Fibroblast of peridontal ligament (primary cell): ENCODE measurements at regions not wholly inside any gene's neighbourhood (a gene's known extent, or its start where the extent isn't known, plus 50 kb on each side); places are given as distances from the start of the nearest gene placed in this dataset.
A peak's percentile ranks its signal among the peaks of the same experiment; 100 is the strongest.
"Not testable (repeated sequence)": the region's sequence is repeated elsewhere in the genome, so short reads cannot be mapped to it uniquely, and the experiment has no call there.

Source experiments
- DNase-seq: peaks from one replicate; pipeline ENCODE4 v3.0.0-alpha.2; 2010; ENCODE audit errors: extremely low read depth

DNA sequence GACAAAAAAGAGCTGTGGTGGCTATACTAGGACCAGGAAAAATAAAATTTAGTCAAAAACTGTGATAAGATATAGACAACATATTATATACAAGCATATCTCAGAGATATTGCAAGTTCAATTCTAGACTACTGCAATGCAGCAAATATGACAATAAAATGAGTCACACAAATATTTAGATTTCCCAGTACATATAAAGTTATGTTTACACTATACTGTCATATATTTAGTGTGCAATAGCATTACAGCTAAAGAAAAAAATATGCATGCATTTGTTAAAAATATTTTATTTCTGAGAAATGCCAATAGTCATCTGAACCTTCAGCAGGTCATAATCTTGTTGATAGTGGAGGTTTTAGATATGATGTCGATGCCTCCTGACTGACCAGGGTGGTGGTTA is 72.1 kb downstream of the AKR1C4 start:
- no peak for DNase-seq

GRCh38 chr10:5269791-5270190 is 73.2 kb downstream of the AKR1C4 start:
- no peak for DNase-seq

GRCh38 chr10:5271526-5271925 is 74.9 kb downstream of the AKR1C4 start:
- peak; percentile 8 for DNase-seq

DNA sequence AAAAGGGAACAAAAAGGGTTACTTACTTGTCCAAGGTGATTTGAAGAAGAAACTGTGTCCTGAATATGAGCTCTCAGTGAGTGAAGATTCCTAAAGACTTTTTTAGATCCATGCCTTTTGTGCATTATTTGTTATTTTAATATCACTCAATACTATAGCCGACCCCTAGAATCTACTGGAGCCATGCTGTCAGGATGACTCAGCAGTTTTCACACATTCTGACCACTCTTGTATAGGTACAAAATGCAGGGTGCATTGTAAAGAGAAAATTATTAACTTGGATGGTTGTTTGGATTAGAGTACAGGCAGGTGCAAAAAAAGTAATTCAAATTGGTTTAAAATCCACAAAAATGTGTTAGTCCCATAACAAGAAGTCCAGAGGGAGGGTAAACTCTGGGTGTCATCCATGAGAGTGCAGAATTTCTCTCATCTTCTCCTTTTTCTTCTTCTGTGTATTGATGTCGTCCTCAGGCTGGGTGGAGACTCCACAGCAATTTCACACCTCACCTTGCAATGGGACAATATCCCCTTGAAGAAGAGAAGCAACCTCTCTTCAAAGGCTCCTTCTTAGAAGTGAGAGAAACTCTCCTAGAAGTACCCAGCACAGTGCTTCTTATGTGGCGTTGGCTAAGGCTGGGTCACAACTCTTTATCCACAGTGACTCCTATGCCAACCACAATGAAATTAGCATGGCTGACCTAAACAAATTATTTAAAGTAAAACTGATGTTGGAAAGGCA is 75.6 kb downstream of the AKR1C4 start:
- no peak for DNase-seq

- no peak for DNase-seq
Measured at GRCh38 chr10:5274795-5275194, 78.2 kb downstream of the AKR1C4 start.

GRCh38 chr10:5281356-5281755 is 83.4 kb upstream of the UCN3 start:
- DNase-seq: no peak

DNA sequence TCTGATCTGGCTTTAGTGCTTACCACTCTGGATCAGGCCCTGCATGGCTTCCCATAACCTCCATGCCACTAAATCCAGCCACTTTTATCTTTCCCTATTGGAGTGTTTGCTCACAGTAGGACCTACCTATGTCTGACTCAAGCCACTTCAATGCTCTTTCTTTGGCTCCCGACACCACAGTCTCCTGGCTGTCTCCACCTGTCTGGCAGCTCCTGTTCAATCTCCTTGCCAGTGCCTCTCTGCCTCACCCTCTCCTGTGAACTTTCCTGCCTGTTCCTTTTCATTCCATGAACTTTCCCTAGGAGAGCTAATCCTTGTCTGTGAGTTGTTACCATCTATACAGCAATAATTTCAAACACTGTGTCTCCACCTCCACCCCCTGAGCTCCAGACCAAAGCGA is 82.6 kb upstream of the UCN3 start:
- DNase-seq: no peak

GRCh38 chr10:5283305-5284158 is 81.2 kb upstream of the UCN3 start:
- DNase-seq: peak; percentile 65

DNA sequence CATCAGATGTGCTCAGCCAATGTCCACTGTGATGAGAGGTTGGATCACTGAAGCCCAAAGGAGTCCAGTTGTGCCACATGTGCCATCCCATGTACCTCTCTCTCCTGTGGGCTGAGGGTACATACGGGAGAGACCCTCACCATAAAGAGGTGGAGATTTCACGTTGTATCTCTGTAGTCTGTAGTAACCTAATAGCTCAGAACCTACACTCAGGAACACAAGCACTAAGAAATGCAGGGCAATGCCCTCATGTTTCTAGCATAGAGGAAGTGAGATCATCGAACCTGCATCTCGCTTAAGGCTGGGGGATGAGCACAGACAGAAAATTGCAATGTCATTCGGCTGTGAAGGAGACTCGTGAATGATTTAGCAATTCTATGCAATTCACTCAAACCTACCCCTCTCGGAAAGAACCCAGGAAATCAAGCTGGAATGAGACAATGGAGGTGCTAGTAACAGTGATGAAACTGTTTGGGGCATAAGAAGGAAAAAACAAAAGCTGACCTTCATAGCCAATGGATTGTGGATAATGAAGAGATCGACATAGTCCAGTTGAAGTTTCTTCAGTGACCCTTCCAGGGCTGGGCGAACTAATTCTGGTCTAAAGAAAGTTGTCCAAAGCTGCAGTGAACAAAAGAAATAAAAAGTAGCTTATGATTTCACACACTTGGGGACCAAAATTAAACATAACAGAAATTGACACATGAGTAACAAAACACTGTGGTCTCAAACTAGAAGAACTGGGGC is 80.3 kb upstream of the UCN3 start:
- peak; percentile 70 for DNase-seq

- DNase-seq: no peak
Measured at GRCh38 chr10:5285186-5285585, 79.6 kb upstream of the UCN3 start.

- DNase-seq: no peak
Measured at GRCh38 chr10:5288359-5288758, 76.4 kb upstream of the UCN3 start.

GRCh38 chr10:5289228-5289627 is 75.5 kb upstream of the UCN3 start:
- not testable (repeated sequence) for DNase-seq

GRCh38 chr10:5291501-5292195 is 73.1 kb upstream of the UCN3 start:
- peak; percentile 78 for DNase-seq

- no peak for DNase-seq
Measured at GRCh38 chr10:5292196-5292735, 72.5 kb upstream of the UCN3 start.

DNA sequence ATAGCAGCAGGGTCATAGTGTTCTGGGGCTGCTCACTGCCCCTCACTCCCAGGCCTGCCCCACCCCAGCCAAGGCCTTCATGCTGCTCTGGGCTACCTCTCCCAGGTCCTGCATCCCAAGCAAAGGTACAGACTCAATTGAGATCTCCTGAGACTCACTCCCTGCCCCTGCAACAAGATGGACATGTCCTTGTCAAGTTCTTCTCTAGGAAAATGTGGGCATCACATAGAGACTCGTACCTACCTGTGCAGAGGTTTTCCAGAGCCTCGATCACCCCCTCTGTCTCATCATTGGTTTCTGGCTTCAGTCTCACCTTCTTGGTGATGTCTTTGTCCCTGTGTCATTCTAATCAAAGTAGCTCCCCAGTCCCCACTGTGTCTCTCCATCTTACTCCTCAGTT is 71.8 kb upstream of the UCN3 start:
- not testable (repeated sequence) for DNase-seq

DNA sequence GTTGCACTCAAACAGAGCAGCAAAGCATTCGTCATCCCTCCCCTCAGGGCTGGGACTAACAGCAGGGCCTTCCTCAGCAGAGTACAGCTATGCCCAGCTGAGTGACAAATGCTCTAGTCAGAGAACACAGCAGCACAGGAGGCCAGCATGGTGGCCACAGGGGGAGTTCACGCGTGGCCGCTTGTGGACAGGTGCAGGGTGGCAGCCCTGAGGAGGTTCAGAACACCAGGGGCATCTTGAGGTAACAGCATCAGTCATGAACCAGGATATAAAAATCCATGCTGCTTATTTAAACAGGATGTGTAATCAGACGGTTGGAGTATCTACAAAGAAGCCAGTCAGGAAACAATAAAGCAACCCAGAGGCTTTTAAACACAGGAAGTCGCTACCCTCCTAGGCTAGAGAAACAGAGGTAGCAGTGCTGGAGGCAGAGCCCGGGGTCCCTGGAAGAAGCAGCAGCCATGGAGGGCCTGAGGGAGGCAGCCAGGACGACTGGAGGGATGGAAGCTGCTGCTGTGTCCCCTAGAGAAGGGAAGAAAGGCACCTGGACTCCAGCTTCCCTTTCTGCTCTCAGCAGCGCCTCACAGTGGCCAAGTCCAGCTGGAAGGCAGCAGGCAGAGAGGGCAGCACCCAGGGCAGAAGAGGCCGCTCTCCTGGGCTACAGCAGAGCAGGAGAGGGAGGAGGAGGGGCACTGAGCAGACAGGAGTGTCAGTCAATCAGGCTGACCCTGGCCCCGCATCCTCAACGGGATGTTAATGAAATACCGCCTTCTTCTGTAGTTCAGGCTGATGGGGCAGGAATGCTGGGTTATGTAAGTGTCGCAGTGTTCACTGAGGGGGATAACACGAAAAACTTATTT is 70.8 kb upstream of the UCN3 start:
- DNase-seq: no peak

GRCh38 chr10:5297466-5297865 is 67.3 kb upstream of the UCN3 start:
- peak; percentile 25 for DNase-seq

DNA sequence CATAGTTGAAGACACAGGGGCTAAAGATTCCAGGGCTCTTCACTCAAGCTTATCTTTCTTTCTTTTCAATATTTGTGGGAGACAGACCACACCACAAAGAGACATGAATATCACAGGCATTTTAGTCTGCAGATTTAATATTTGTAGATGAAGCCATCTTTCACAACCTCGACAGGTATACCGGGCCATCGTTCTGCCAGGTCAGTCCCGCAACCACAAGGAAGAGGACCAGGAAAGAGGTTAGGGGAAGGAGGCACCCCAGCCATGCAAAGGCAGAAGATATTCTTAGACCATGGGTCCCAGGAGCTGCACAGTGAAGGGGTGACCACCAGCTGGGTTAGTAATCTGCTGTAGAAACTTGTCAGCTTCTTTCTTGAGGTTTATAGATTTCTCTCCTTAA is 66.8 kb upstream of the UCN3 start:
- no peak for DNase-seq

DNA sequence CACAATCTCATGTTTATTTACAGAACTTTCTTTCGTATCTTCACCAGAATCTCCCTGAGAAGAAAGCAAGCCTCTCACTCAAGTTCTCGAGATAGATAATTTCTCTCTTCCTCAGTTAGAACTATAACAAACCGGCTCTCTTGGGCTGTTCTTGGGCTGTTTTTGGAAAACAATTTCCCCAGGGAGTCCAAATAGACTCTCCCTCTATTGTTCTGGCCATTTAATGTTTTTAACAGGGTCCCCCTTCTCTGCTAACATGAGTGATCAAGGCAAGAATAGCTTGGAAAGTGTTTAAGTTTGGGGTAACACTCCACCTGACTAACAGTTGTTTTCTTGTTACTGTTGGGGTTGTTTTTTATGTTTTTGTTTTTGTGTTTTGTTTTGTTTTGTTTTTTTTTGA is 64.8 kb upstream of the UCN3 start:
- DNase-seq: no peak

GRCh38 chr10:5303504-5303903 is 61.3 kb upstream of the UCN3 start:
- DNase-seq: no peak

GRCh38 chr10:5305374-5305773 is 59.4 kb upstream of the UCN3 start:
- DNase-seq: peak; percentile 84
